Mammary epithelial cell (primary cell): ENCODE measurements at regions not wholly inside any gene's neighbourhood (a gene's known extent, or its start where the extent isn't known, plus 50 kb on each side); places are given as distances from the start of the nearest gene placed in this dataset.

Experiments
- CTCF ChIP-seq, 2 donors: IDR thresholded peaks in 1 of 2; conservative IDR thresholded peaks in 1 of 2; 2 replicates each; pipeline ENCODE4 v1.5.1; 2011 to 2012; ENCODE audit warnings: inconsistent platforms in 2 of 2, low read length in 2 of 2, mild to moderate bottlenecking in 2 of 2, control low read depth in 1 of 2, low read depth in 1 of 2; ENCODE audit not compliant: insufficient read depth in 1 of 2; ENCODE audit errors: extremely low read depth in 1 of 2
- EZH2 ChIP-seq: IDR thresholded peaks from 2 replicates; pipeline ENCODE4 v1.6.1; 2012; ENCODE audit warnings: low read length, inconsistent platforms, borderline replicate concordance

- TF ChIP-seq EZH2 (no peak), CTCF (conservative IDR thresholded peaks at IDR 0.05 in 1 of 2, IDR thresholded peaks at IDR 0.05 in 1 of 2; ENCODE audit: extremely low read depth in 1 of 2, insufficient read depth in 1 of 2, low read depth in 1 of 2, low read length in 2 of 2) (no peak)
These were observed 641.9 kb downstream of the ZEB2 start for GRCh38 chr2:143877876-143878530.
